Endothelial cell (in vitro differentiated cells): ENCODE measurements at regions not wholly inside any gene's neighbourhood (a gene's known extent, or its start where the extent isn't known, plus 50 kb on each side); places are given as distances from the start of the nearest gene placed in this dataset.

Source experiments
- DNase-seq: peaks from one replicate; pipeline ENCODE4 v3.0.0; 2021; ENCODE audit warnings: low spot score
- H3K27ac Mint-ChIP-seq: one replicate; pipeline ENCODE4 v1.8.0; 2021; ENCODE audit warnings: mixed read lengths, inconsistent platforms; ENCODE audit not compliant: unreplicated experiment
- H3K27me3 Mint-ChIP-seq: one replicate; pipeline ENCODE4 v1.8.0; 2021; ENCODE audit warnings: mild to moderate bottlenecking, moderate library complexity, mixed read lengths, inconsistent platforms; ENCODE audit not compliant: unreplicated experiment
- H3K36me3 Mint-ChIP-seq: one replicate; pipeline ENCODE4 v1.8.0; 2021; ENCODE audit warnings: mild to moderate bottlenecking, low read depth, mixed read lengths, inconsistent platforms; ENCODE audit not compliant: unreplicated experiment
- H3K4me1 Mint-ChIP-seq: one replicate; pipeline ENCODE4 v1.8.0; 2021; ENCODE audit warnings: mild to moderate bottlenecking, mixed read lengths, inconsistent platforms; ENCODE audit not compliant: unreplicated experiment
- H3K4me3 Mint-ChIP-seq: one replicate; pipeline ENCODE4 v1.8.0; 2021; ENCODE audit warnings: mild to moderate bottlenecking, mixed read lengths, inconsistent platforms; ENCODE audit not compliant: unreplicated experiment
- H3K9me3 Mint-ChIP-seq: one replicate; pipeline ENCODE4 v1.8.0; 2021; ENCODE audit warnings: mixed read lengths, inconsistent platforms; ENCODE audit not compliant: unreplicated experiment
- CTCF ChIP-seq: fragments of 200-600 bp; sonication (generic); IDR thresholded peaks from one replicate; pipeline ENCODE4 v1.5.0; 2021; ENCODE audit warnings: antibody characterized with exemption; ENCODE audit not compliant: unreplicated experiment

GRCh38 chr15:79381593-79381992, 50.5 kb upstream of the MINAR1 start:
- Mint-ChIP-seq H3K4me1 (peaks cover 7% of the 10 kb centered on the region), H3K27ac (no peak overlapping the region), H3K4me3 (no peak overlapping the region), H3K27me3 (no peaks in the 10 kb centered on the region), H3K36me3 (peaks cover 4% of the 10 kb centered on the region), H3K9me3 (no peaks in the 10 kb centered on the region)
- DNase-seq, result no peak
- TF ChIP-seq CTCF, result no peak
